Erythroblast (primary cell): ENCODE measurements at regions not wholly inside any gene's neighbourhood (a gene's known extent, or its start where the extent isn't known, plus 50 kb on each side); places are given as distances from the start of the nearest gene placed in this dataset.

Source experiments
- GATA1 ChIP-seq: IDR thresholded peaks from 2 replicates; pipeline ENCODE4 v1.6.1; 2011; ENCODE audit warnings: low read depth, mild to moderate bottlenecking, control low read depth, low read length, moderate library complexity
- POLR2A ChIP-seq: IDR thresholded peaks from 2 replicates; pipeline ENCODE4 v1.6.1; 2011; ENCODE audit warnings: mild to moderate bottlenecking, low read length

DNA sequence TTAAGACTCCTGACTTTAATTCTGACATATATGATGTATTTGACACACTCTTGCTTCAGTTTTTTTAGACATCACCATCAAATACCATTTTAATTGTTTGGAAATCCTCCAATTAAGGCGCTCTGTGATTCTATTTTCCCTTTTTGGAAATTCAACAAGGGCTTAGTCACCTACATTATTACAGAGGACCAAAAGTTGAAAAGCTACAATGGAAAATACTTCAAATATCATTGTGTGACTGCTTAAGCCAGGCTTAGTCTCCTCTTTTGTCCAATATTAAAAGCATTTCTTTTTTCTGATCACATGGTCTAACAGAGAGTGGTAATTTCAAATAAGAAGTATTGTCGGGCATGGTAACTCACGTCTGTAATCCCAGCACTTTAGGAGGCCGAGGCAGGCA lies 160.3 kb downstream of the CEMIP2 start:
- TF ChIP-seq POLR2A (no peak), GATA1 (no peak)
